Nephron (organoid): ENCODE measurements at regions not wholly inside any gene's neighbourhood (a gene's known extent, or its start where the extent isn't known, plus 50 kb on each side); places are given as distances from the start of the nearest gene placed in this dataset.

ENCODE experiments used
- H3K27ac Mint-ChIP-seq, 3 experiments: 2 replicates each; pipeline ENCODE4 v1.8.0; 2020; ENCODE audit warnings: mixed read lengths in 3 of 3, mild to moderate bottlenecking in 2 of 3, moderate library complexity in 1 of 3
- H3K27me3 Mint-ChIP-seq: 2 replicates; pipeline ENCODE4 v1.8.0; 2021; ENCODE audit warnings: low read depth, mild to moderate bottlenecking, moderate library complexity, mixed read lengths
- H3K36me3 Mint-ChIP-seq: 2 replicates; pipeline ENCODE4 v1.8.0; 2020; ENCODE audit warnings: low read depth, mixed read lengths
- H3K4me1 Mint-ChIP-seq: 2 replicates; pipeline ENCODE4 v1.8.0; 2020; ENCODE audit warnings: mixed read lengths
- H3K4me3 Mint-ChIP-seq, 3 experiments: 2 replicates each; pipeline ENCODE4 v1.8.0; 2020; ENCODE audit warnings: mild to moderate bottlenecking in 3 of 3, mixed read lengths in 3 of 3, moderate library complexity in 2 of 3
- H3K9me3 Mint-ChIP-seq: 2 replicates; pipeline ENCODE4 v1.8.0; 2020; ENCODE audit warnings: mixed read lengths
- CTCF ChIP-seq, 3 experiments: fragments of 200-600 bp; sonication (generic); IDR thresholded peaks; one replicate each; pipeline ENCODE4 v1.5.0; 2021; ENCODE audit warnings: antibody characterized with exemption in 3 of 3; ENCODE audit not compliant: unreplicated experiment in 3 of 3

DNA sequence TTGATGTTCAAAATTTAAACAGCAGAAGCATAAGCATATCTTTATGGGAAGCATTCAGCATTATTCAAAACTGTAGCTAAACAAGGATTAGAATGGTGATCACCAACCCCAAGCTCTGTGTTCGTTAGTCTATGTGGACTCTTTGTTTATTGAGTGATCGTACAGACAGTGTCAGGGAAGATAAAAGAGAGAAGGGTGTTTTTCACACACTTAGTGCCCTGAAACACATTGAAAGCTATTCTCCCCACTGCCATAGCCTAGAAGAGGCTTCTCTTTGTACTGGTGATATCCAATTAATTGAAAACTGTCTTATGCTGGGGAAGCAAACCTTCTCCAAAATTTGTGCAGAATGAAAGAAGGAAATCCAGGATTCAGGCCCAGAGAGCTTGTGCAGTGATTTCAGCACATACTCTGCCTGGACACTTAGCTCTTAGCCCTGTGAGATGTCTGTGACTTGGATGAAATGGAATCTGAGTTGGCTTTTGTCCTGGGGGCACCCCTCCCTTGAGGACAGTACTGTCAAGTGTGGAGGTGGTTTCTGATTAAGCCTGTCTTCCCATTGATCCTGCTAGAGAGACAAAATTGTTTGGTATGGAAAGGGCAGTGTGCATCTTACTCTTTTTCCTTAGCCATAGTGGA is 125.7 kb upstream of the MTHFD1L start:
- TF ChIP-seq CTCF (IDR thresholded peaks at IDR 0.05; ENCODE audit: unreplicated experiment in 3 of 3), result no peak
- Mint-ChIP-seq H3K4me1 (peaks cover 13% of the 10 kb centered on the region), H3K27me3 (no peaks in the 10 kb centered on the region), H3K36me3 (peaks cover 21% of the 10 kb centered on the region), H3K27ac (peak overlapping the region in 1 of 3 experiments; percentile 45), H3K9me3 (no peaks in the 10 kb centered on the region), H3K4me3 (no peak overlapping the region)

- H3K4me1 Mint-ChIP-seq, result peaks cover 13% of the 10 kb centered on the region
- TF ChIP-seq CTCF (IDR thresholded peaks at IDR 0.05; ENCODE audit: unreplicated experiment in 3 of 3), result no peak
- H3K36me3 Mint-ChIP-seq, result peaks cover 17% of the 10 kb centered on the region
- H3K4me3 Mint-ChIP-seq, result no peak overlapping the region
- H3K27ac Mint-ChIP-seq, result peak overlapping the region in 1 of 3 experiments; percentile 45
- H3K27me3 Mint-ChIP-seq, result peaks cover 1% of the 10 kb centered on the region
- H3K9me3 Mint-ChIP-seq, result no peaks in the 10 kb centered on the region
Measured at GRCh38 chr6:150740453-150740852, 125.0 kb upstream of the MTHFD1L start.

GRCh38 chr6:150741633-150742200 is 123.8 kb upstream of the MTHFD1L start:
- TF ChIP-seq CTCF (IDR thresholded peaks at IDR 0.05; ENCODE audit: unreplicated experiment in 3 of 3), result peak in 1 of 3 experiments; percentile 29
- Mint-ChIP-seq H3K9me3 (no peaks in the 10 kb centered on the region), H3K4me3 (no peak overlapping the region), H3K27ac (no peak overlapping the region), H3K27me3 (peaks cover 6% of the 10 kb centered on the region), H3K4me1 (peaks cover 25% of the 10 kb centered on the region), H3K36me3 (peaks cover 15% of the 10 kb centered on the region)

GRCh38 chr6:150744522-150745260 is 120.8 kb upstream of the MTHFD1L start:
- Mint-ChIP-seq H3K4me3 (no peak overlapping the region), H3K27me3 (peaks cover 6% of the 10 kb centered on the region), H3K9me3 (no peaks in the 10 kb centered on the region), H3K27ac (no peak overlapping the region), H3K4me1 (peaks cover 24% of the 10 kb centered on the region), H3K36me3 (peaks cover 12% of the 10 kb centered on the region)
- TF ChIP-seq CTCF (IDR thresholded peaks at IDR 0.05; ENCODE audit: unreplicated experiment in 3 of 3), result no peak

DNA sequence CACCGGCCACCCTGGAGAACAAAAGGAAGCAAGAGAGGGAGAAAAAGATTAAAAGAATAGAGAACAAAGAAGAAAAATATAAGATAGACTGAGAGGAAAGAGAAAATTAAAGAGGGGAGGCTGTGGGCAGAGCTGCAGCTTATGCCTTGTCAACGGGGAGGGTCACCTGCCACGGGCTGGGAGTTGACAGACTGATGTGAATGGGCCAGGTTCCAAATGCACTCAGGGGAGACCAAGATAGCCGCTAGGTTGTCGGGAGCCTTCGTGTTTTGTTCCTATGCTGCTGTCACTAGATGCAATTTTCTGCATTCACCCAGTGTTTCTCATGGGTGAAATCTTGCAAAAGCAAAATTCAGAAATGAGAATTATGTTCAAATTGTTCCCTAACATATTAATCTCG is 119.6 kb upstream of the MTHFD1L start:
- peaks cover 24% of the 10 kb centered on the region for H3K4me1 Mint-ChIP-seq
- peaks cover 12% of the 10 kb centered on the region for H3K36me3 Mint-ChIP-seq
- peak overlapping the region in 1 of 3 experiments; percentile 12 for H3K4me3 Mint-ChIP-seq
- no peak for TF ChIP-seq CTCF (IDR thresholded peaks at IDR 0.05; ENCODE audit: unreplicated experiment in 3 of 3)
- peaks cover 6% of the 10 kb centered on the region for H3K27me3 Mint-ChIP-seq
- peak overlapping the region; percentile 48 to 63 (median 60) for H3K27ac Mint-ChIP-seq
- H3K9me3 Mint-ChIP-seq, result no peaks in the 10 kb centered on the region
